ENCODE measurements at regions not wholly inside any gene's neighbourhood (a gene's known extent, or its start where the extent isn't known, plus 50 kb on each side); places are given as distances from the start of the nearest gene placed in this dataset.
A peak's percentile ranks its signal among the peaks of the same experiment; 100 is the strongest.

GRCh38 chr17:77548967-77549366, 408.2 kb downstream of the SEC14L1 start:
- Histone ChIP-seq H3K4me1 (replicated peaks in 1 of 2; ENCODE audit: control insufficient read depth in 2 of 2, insufficient read depth in 2 of 2, low read length in 2 of 2) (peaks cover 0 to 11% of the 10 kb centered on the region in 2 experiments; a peak in 4 of 5 replicates), H3K4me2 (ENCODE audit: insufficient read depth, low read length) (no peak overlapping the region), H2AFZ (ENCODE audit: low read depth, low read length) (no peak overlapping the region), H3K9me1 (ENCODE audit: control insufficient read depth, insufficient read depth, low read length) (no peaks in the 10 kb centered on the region), H3K9me3 (replicated peaks; ENCODE audit: control insufficient read depth, insufficient read depth, low read depth, low read length) (no peaks in the 10 kb centered on the region), H3K79me2 (ENCODE audit: control insufficient read depth, insufficient read depth, low read length) (no peaks in the 10 kb centered on the region), H3K9ac (ENCODE audit: insufficient read depth in 1 of 2, low read depth in 2 of 2, low read length in 2 of 2) (no peak overlapping the region), H3K27me3 (ENCODE audit: control insufficient read depth in 2 of 2, insufficient read depth in 2 of 2, low read length in 2 of 2) (peaks cover 14 to 67% of the 10 kb centered on the region in 2 experiments; a peak in 4 of 5 replicates), H3K36me3 (ENCODE audit: control insufficient read depth, insufficient read depth, low read length) (no peaks in the 10 kb centered on the region), H3K4me3 (no peak overlapping the region), H4K20me1 (replicated peaks; ENCODE audit: control insufficient read depth, insufficient read depth, low read length) (no peaks in the 10 kb centered on the region), H3K27ac (ENCODE audit: extremely low read depth, low read depth, low read length) (no peak overlapping the region)
- in situ Hi-C loops (cut with MboI): loop anchor here (10.0 kb wide), 1 partner anchor 466 kb away; no protein-coding TSS in a partner anchor
- POLR2A ChIA-PET: interaction anchor here (0.5 to 0.6 kb wide), 2 partner anchors 50 to 1043 kb away, joined by 3 to 5 read pairs; no protein-coding TSS in a partner anchor
- DNase-seq (ENCODE audit: extremely low read depth in 1 of 4, low spot score in 3 of 4) (no peak), ATAC-seq (0 out of 3 replicates have a peak, but pooled peaks have one; percentile 23), FAIRE-seq (no peak)
- CTCF ChIA-PET (ENCODE audit: low intra/inter-chr PET ratio): no interaction called here
- intact Hi-C loops (cut with micrococcal nuclease): no loop called here
- peak; percentile 92 for TF ChIP-seq SPI1 (IDR thresholded peaks at IDR 0.05; ENCODE audit: borderline replicate concordance, low read depth, low read length)
- TF ChIP-seq CHD4 (IDR thresholded peaks at IDR 0.05; ENCODE audit: insufficient read depth, insufficient replicate concordance, low read depth, low read length, poor library complexity, severe bottlenecking): no peak
- no TSS peak for BruUV-seq (replicated peaks)
- WGBS (ENCODE audit: insufficient coverage, low coverage, missing lambda C conversion rate): 7% methylated on average over 5 of the region's 5 CpGs

DNA sequence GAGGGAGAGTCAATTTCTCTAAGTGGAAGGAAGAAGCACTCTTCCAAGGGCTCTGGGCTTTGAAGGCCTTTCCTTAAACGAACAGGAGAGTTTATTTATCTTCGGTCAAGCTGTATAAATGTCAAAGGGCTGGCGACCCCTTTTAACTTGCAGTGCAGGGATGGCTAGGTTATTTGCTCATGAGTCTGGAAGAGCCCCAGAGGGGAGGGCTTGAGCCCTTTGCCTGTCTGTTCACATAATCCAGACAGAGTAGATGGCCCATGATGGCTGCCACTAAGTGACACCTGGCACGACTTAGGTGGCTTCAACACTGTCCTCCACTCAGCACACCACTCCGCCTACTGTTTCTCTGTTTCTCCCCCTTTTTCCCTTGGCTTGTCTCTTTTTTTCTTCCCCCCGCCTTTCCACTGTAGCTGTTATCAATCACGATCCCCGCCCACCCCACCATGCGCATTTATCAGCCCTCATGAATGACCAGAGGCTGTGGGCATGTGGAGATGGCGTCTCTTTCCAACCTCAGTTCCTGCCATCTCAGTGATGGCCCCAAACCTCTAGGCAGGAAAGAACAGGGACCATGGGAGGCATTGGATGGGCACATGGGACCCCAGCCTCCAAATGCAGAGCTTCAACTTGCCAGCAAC, 408.7 kb upstream of the TNRC6C start:
- Histone ChIP-seq H2AFZ (ENCODE audit: low read depth, low read length) (no peak overlapping the region), H3K9ac (ENCODE audit: insufficient read depth in 1 of 2, low read depth in 2 of 2, low read length in 2 of 2) (no peak overlapping the region), H3K27me3 (ENCODE audit: control insufficient read depth in 2 of 2, insufficient read depth in 2 of 2, low read length in 2 of 2) (peaks cover 10 to 62% of the 10 kb centered on the region in 2 experiments; a peak in 4 of 5 replicates), H3K4me3 (no peak overlapping the region), H3K4me1 (replicated peaks in 1 of 2; ENCODE audit: control insufficient read depth in 2 of 2, insufficient read depth in 2 of 2, low read length in 2 of 2) (peaks cover 0 to 11% of the 10 kb centered on the region in 2 experiments; a peak in 4 of 5 replicates), H3K27ac (ENCODE audit: extremely low read depth, low read depth, low read length) (no peak overlapping the region), H3K9me3 (replicated peaks; ENCODE audit: control insufficient read depth, insufficient read depth, low read depth, low read length) (no peaks in the 10 kb centered on the region), H4K20me1 (replicated peaks; ENCODE audit: control insufficient read depth, insufficient read depth, low read length) (no peaks in the 10 kb centered on the region), H3K36me3 (ENCODE audit: control insufficient read depth, insufficient read depth, low read length) (no peaks in the 10 kb centered on the region), H3K79me2 (ENCODE audit: control insufficient read depth, insufficient read depth, low read length) (no peaks in the 10 kb centered on the region), H3K9me1 (ENCODE audit: control insufficient read depth, insufficient read depth, low read length) (no peaks in the 10 kb centered on the region), H3K4me2 (ENCODE audit: insufficient read depth, low read length) (no peak overlapping the region)
- DNase-seq (ENCODE audit: extremely low read depth in 1 of 4, low spot score in 3 of 4): no peak
- no TSS peak for BruUV-seq (replicated peaks)
- POLR2A ChIA-PET: interaction anchor here (0.6 kb wide), 1 partner anchor 1042 kb away, joined by 5 read pairs; no protein-coding TSS in a partner anchor
- no peak for FAIRE-seq
- in situ Hi-C loops (cut with MboI): loop anchor here (10.0 kb wide), 1 partner anchor 465 kb away; no protein-coding TSS in a partner anchor
- intact Hi-C loops (cut with micrococcal nuclease): no loop called here
- no peak for ATAC-seq
- CTCF ChIA-PET (ENCODE audit: low intra/inter-chr PET ratio): no interaction called here
- WGBS (ENCODE audit: insufficient coverage, low coverage, missing lambda C conversion rate): under 1% methylated on average over 9 of the region's 10 CpGs
- TF ChIP-seq ZNF785 (CRISPR knock-in tag; IDR thresholded peaks at IDR 0.05) (no peak), BCLAF1 (IDR thresholded peaks at IDR 0.05; ENCODE audit: borderline replicate concordance in 1 of 2, control insufficient read depth in 1 of 2, low read depth in 2 of 2, low read length in 1 of 2) (no peak), FOXK2 (conservative IDR thresholded peaks at IDR 0.05 in 1 of 2, IDR thresholded peaks at IDR 0.05 in 1 of 2; ENCODE audit: low read depth in 2 of 2) (no peak), ZNF140 (CRISPR knock-in tag; IDR thresholded peaks at IDR 0.05) (no peak)
- TF ChIP-seq, protein P1, sequence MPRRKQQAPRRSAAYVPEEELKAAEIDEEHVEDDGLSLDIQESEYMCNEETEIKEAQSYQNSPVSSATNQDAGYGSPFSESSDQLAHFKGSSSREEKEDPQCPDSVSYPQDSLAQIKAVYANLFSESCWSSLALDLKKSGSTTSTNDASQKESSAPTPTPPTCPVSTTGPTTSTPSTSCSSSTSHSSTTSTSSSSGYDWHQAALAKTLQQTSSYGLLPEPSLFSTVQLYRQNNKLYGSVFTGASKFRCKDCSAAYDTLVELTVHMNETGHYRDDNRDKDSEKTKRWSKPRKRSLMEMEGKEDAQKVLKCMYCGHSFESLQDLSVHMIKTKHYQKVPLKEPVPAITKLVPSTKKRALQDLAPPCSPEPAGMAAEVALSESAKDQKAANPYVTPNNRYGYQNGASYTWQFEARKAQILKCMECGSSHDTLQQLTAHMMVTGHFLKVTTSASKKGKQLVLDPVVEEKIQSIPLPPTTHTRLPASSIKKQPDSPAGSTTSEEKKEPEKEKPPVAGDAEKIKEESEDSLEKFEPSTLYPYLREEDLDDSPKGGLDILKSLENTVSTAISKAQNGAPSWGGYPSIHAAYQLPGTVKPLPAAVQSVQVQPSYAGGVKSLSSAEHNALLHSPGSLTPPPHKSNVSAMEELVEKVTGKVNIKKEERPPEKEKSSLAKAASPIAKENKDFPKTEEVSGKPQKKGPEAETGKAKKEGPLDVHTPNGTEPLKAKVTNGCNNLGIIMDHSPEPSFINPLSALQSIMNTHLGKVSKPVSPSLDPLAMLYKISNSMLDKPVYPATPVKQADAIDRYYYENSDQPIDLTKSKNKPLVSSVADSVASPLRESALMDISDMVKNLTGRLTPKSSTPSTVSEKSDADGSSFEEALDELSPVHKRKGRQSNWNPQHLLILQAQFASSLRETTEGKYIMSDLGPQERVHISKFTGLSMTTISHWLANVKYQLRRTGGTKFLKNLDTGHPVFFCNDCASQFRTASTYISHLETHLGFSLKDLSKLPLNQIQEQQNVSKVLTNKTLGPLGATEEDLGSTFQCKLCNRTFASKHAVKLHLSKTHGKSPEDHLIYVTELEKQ (CRISPR knock-in tag; IDR thresholded peaks at IDR 0.05): no peak
